OCI-LY7 (cell line): ENCODE measurements at regions not wholly inside any gene's neighbourhood (a gene's known extent, or its start where the extent isn't known, plus 50 kb on each side); places are given as distances from the start of the nearest gene placed in this dataset.

Experiments
- BruUV-seq: library from RNA; stranded (reverse); fragments of 400-500 nt; replicated peaks from 2 replicates; lab custom pipeline; 2021; lab: Mats Ljungman, UMichigan
- CTCF ChIA-PET: fragments of 300-600 bp; sonication (Branson Sonifier 250); formaldehyde crosslinking; loops from one replicate; lab custom pipeline; 2022; ENCODE audit warnings: antibody characterized with exemption; ENCODE audit not compliant: unreplicated experiment; lab: Charles Lee
- POLR2A ChIA-PET: fragments of 300-600 bp; sonication (Branson Sonifier 250); formaldehyde crosslinking; loops from one replicate; lab custom pipeline; 2022; ENCODE audit warnings: antibody characterized with exemption; lab: Charles Lee
- DNase-seq: peaks from one replicate; pipeline ENCODE4 v3.0.0-alpha.2; 2015; ENCODE audit warnings: low spot score
- H2AFZ ChIP-seq: fragments of 200-600 bp; sonication (generic), shearing (Covaris generic); 2 replicates; pipeline ENCODE4 v1.6.1; 2014; ENCODE audit warnings: mild to moderate bottlenecking, antibody characterized with exemption, low read length, moderate library complexity
- H3K27ac ChIP-seq: fragments of 200-600 bp; sonication (generic); 2 replicates; pipeline ENCODE4 v1.5.1; 2014; ENCODE audit warnings: mixed run types, low read depth, mild to moderate bottlenecking, moderate library complexity, low read length, inconsistent platforms; ENCODE audit not compliant: poor library complexity, severe bottlenecking
- H3K36me3 ChIP-seq: fragments of 200-600 bp; sonication (generic); 2 replicates; pipeline ENCODE4 v1.6.1; 2014; ENCODE audit warnings: mild to moderate bottlenecking, antibody characterized with exemption, low read length, moderate library complexity, mixed read lengths; ENCODE audit not compliant: insufficient read depth
- H3K4me1 ChIP-seq: fragments of 200-600 bp; sonication (generic); 2 replicates; pipeline ENCODE4 v1.5.1; 2014; ENCODE audit warnings: mild to moderate bottlenecking, low read length; ENCODE audit not compliant: insufficient read depth, poor library complexity, severe bottlenecking
- H3K4me2 ChIP-seq: fragments of 200-600 bp; sonication (generic); 2 replicates; pipeline ENCODE4 v1.6.1; 2014; ENCODE audit warnings: mild to moderate bottlenecking, low read length
- H3K4me3 ChIP-seq: fragments of 200-600 bp; sonication (generic); 2 replicates; pipeline ENCODE4 v1.5.1; 2014; ENCODE audit warnings: mild to moderate bottlenecking, low read depth, low read length; ENCODE audit not compliant: poor library complexity, severe bottlenecking
- H3K79me2 ChIP-seq: fragments of 200-600 bp; sonication (generic); 2 replicates; pipeline ENCODE4 v1.6.1; 2016; ENCODE audit warnings: low read depth, mild to moderate bottlenecking, low read length, moderate library complexity, mixed read lengths; ENCODE audit not compliant: insufficient read depth
- H3K9me2 ChIP-seq: fragments of 200-600 bp; sonication (generic); 2 replicates; pipeline ENCODE4 v1.6.1; 2016; ENCODE audit warnings: mild to moderate bottlenecking, low read length, mixed read lengths; ENCODE audit not compliant: insufficient read depth
- H3K9me3 ChIP-seq: fragments of 200-600 bp; sonication (generic); 2 replicates; pipeline ENCODE4 v1.6.1; 2014; ENCODE audit warnings: mild to moderate bottlenecking, mixed run types, low read length, mixed read lengths
- H4K20me1 ChIP-seq: fragments of 200-600 bp; sonication (generic); 2 replicates; pipeline ENCODE4 v1.6.1; 2014; ENCODE audit warnings: mild to moderate bottlenecking, antibody characterized with exemption, low read length, moderate library complexity, mixed read lengths; ENCODE audit not compliant: insufficient read depth
- CTCF ChIP-seq: fragments of 200-600 bp; sonication (generic); conservative IDR thresholded peaks from 2 replicates; pipeline ENCODE4 v1.5.1; 2014; ENCODE audit warnings: mild to moderate bottlenecking, antibody characterized with exemption, low read length, moderate library complexity, mixed read lengths
- EZH2phosphoT487 ChIP-seq: fragments of 200-600 bp; sonication (generic); IDR thresholded peaks from 2 replicates; pipeline ENCODE4 v1.6.1; 2018; ENCODE audit warnings: low read depth, borderline replicate concordance, mild to moderate bottlenecking, mixed run types, antibody characterized with exemption, low read length, moderate library complexity, mixed read lengths
- intact Hi-C: fragments of 100-400 bp; cut with micrococcal nuclease; formaldehyde crosslinking; loops from one replicate; pipeline ENCODE4 v1.10.0; 2022; ENCODE audit not compliant: unreplicated experiment

- Histone ChIP-seq H3K4me1 (no peaks in the 10 kb centered on the region), H3K9me3 (no peaks in the 10 kb centered on the region), H3K9me2 (no peaks in the 10 kb centered on the region), H2AFZ (no peak overlapping the region), H3K36me3 (no peaks in the 10 kb centered on the region), H3K79me2 (no peaks in the 10 kb centered on the region), H4K20me1 (no peaks in the 10 kb centered on the region), H3K4me3 (no peak overlapping the region), H3K4me2 (no peak overlapping the region), H3K27ac (no peak overlapping the region)
- POLR2A ChIA-PET, result interaction anchor here (0.6 kb wide), 1 partner anchor 113 kb away, joined by 3 read pairs; no protein-coding TSS in a partner anchor
- intact Hi-C loops, result no loop called here
- no peak for TF ChIP-seq EZH2phosphoT487
- no peak for TF ChIP-seq CTCF
- BruUV-seq, result no TSS peak
- no peak for DNase-seq
- CTCF ChIA-PET, result no interaction called here
These were observed 63.5 kb upstream of the CCDC54 start for GRCh38 chr3:107313711-107314110.

- Histone ChIP-seq H3K4me1 (no peaks in the 10 kb centered on the region), H3K4me3 (no peak overlapping the region), H3K36me3 (no peaks in the 10 kb centered on the region), H3K27ac (no peak overlapping the region), H4K20me1 (no peaks in the 10 kb centered on the region), H3K9me2 (no peaks in the 10 kb centered on the region), H2AFZ (no peak overlapping the region), H3K9me3 (no peaks in the 10 kb centered on the region), H3K4me2 (no peak overlapping the region), H3K79me2 (no peaks in the 10 kb centered on the region)
- intact Hi-C loops, result no loop called here
- ChIA-PET CTCF (no interaction called here), POLR2A (interaction anchor here (0.7 to 1.3 kb wide), 4 partner anchors 10 to 95 kb away, joined by 3 read pairs; no protein-coding TSS in a partner anchor)
- TF ChIP-seq EZH2phosphoT487 (no peak), CTCF (no peak)
- DNase-seq, result no peak
- no TSS peak for BruUV-seq
These were observed 62.1 kb upstream of the CCDC54 start for GRCh38 chr3:107315141-107315540.

- Histone ChIP-seq H3K36me3 (no peaks in the 10 kb centered on the region; the same call in 1 of the 2 replicates), H3K79me2 (no peaks in the 10 kb centered on the region), H4K20me1 (no peaks in the 10 kb centered on the region), H3K9me2 (no peaks in the 10 kb centered on the region), H3K9me3 (no peaks in the 10 kb centered on the region), H3K4me2 (peak overlapping the region; percentile 54), H3K4me3 (peak overlapping the region; percentile 22), H2AFZ (peak overlapping the region; percentile 91), H3K27ac (peak overlapping the region; percentile 67), H3K4me1 (peaks cover 44% of the 10 kb centered on the region)
- CTCF ChIA-PET, result no interaction called here
- no peak for TF ChIP-seq EZH2phosphoT487
- TF ChIP-seq CTCF, result no peak
- BruUV-seq, result no TSS peak
- intact Hi-C loops, result loop anchor here (2.0 kb wide), 1 partner anchor 107 kb away; no protein-coding TSS in a partner anchor
- DNase-seq, result peak; percentile 77
- POLR2A ChIA-PET, result interaction anchor here (0.6 kb wide), 1 partner anchor 32 kb away, joined by 3 read pairs; no protein-coding TSS in a partner anchor
These were observed 53.5 kb upstream of the CCDC54 start for GRCh38 chr3:107323723-107324122.
